ENCODE measurements at regions not wholly inside any gene's neighbourhood (a gene's known extent, or its start where the extent isn't known, plus 50 kb on each side); places are given as distances from the start of the nearest gene placed in this dataset.

- Histone ChIP-seq H4K20me1 (ENCODE audit: insufficient read depth) (no peaks in the 10 kb centered on the region), H3K9me2 (ENCODE audit: insufficient read depth) (no peaks in the 10 kb centered on the region), H3K9ac (ENCODE audit: low read length) (no peak overlapping the region), H3K4me2 (ENCODE audit: low read length) (no peak overlapping the region), H3K27ac (ENCODE audit: low read depth, low read length) (no peak overlapping the region), H3K36me3 (ENCODE audit: control insufficient read depth in 1 of 2, insufficient read depth in 2 of 2, low read length in 2 of 2) (no peaks in the 10 kb centered on the region), H3K79me2 (ENCODE audit: insufficient read depth, low read length) (no peaks in the 10 kb centered on the region), H3K27me3 (ENCODE audit: insufficient read depth, low read length) (peaks cover 23% of the 10 kb centered on the region), H3K4me1 (ENCODE audit: control insufficient read depth in 1 of 2, insufficient read depth in 2 of 2, low read length in 2 of 2) (no peaks in the 10 kb centered on the region), H3K4me3 (replicated peaks in 1 of 2; ENCODE audit: low read depth in 1 of 2, low read length in 2 of 2) (no peak overlapping the region), H3K9me3 (ENCODE audit: control insufficient read depth in 1 of 2, insufficient read depth in 1 of 2, low read depth in 1 of 2, low read length in 2 of 2) (no peaks in the 10 kb centered on the region), H2AFZ (ENCODE audit: low read depth, low read length, poor library complexity, severe bottlenecking) (no peak overlapping the region)
- ChIA-PET CTCF (no interaction called here), POLR2A (no interaction called here), RAD21 (ENCODE audit: low non-redundant PET in 1 of 2, low total read pairs in 2 of 2, uncharacterized antibody in 2 of 2, unreplicated experiment in 2 of 2) (no interaction called here)
- BruUV-seq (replicated peaks): no TSS peak
- no peak for ATAC-seq
- no peak for TF ChIP-seq TCF7L2 (IDR thresholded peaks at IDR 0.05; ENCODE audit: borderline replicate concordance, extremely low read depth, insufficient read depth, insufficient read length)
- TF ChIP-seq ZNF274 (IDR thresholded peaks at IDR 0.05; ENCODE audit: low read depth, low read length): no peak
- TF ChIP-seq POLR2AphosphoS5 (IDR thresholded peaks at IDR 0.05; ENCODE audit: low read depth, low read length): no peak
- TF ChIP-seq EGR1 (IDR thresholded peaks at IDR 0.05; ENCODE audit: low read depth): no peak
- TF ChIP-seq FOSL1 (IDR thresholded peaks at IDR 0.05; ENCODE audit: low read depth): no peak
- no peak for TF ChIP-seq EZH2phosphoT487 (IDR thresholded peaks at IDR 0.05; ENCODE audit: borderline replicate concordance)
- no peak for TF ChIP-seq ZBTB33 (IDR thresholded peaks at IDR 0.05; ENCODE audit: extremely low read depth, insufficient replicate concordance, low read length)
- no peak for TF ChIP-seq SIN3A (IDR thresholded peaks at IDR 0.05; ENCODE audit: low read depth)
- no peak for TF ChIP-seq ELF1 (IDR thresholded peaks at IDR 0.05; ENCODE audit: borderline replicate concordance, low read depth)
- no peak for TF ChIP-seq ATF3 (IDR thresholded peaks at IDR 0.05)
- TF ChIP-seq MAX (IDR thresholded peaks at IDR 0.05): no peak
- no peak for TF ChIP-seq YY1 (IDR thresholded peaks at IDR 0.05; ENCODE audit: extremely low read depth, insufficient replicate concordance, low read depth, low read length)
- TF ChIP-seq RAD21 (IDR thresholded peaks at IDR 0.05; ENCODE audit: low read depth): no peak
- no peak for TF ChIP-seq CEBPB (IDR thresholded peaks at IDR 0.05; ENCODE audit: low read depth)
- no peak for TF ChIP-seq SP1 (IDR thresholded peaks at IDR 0.05; ENCODE audit: low read depth)
- TF ChIP-seq CTCF (IDR thresholded peaks at IDR 0.05 in 2 of 3, conservative IDR thresholded peaks at IDR 0.05 in 1 of 3; ENCODE audit: borderline replicate concordance in 1 of 3, insufficient read depth in 1 of 3, low read depth in 2 of 3, low read length in 2 of 3): no peak
- no peak for DNase-seq (ENCODE audit: low read depth, low spot score)
- intact Hi-C loops (cut with micrococcal nuclease): no loop called here
These were observed 193.2 kb downstream of the GADD45G start for GRCh38 chr9:89797937-89798455.
